ENCODE measurements at regions not wholly inside any gene's neighbourhood (a gene's known extent, or its start where the extent isn't known, plus 50 kb on each side); places are given as distances from the start of the nearest gene placed in this dataset.

DNA sequence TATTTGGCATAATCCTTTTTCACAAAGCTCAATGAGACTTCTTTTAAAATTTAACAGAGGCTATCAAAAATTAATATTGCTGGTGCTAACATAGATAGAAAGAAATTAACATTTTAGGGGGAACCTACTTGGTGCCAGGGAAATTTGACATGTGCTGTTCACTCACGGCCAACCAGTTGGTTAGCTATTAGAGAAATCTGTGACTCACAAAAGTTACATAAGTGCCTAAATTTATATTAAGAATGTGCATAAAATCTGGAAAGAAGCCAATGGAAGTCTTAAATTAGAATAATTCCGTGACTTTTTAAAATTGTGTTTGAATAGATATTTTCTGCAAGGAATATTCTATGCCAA is 184.3 kb upstream of the MAP2 start:
- Histone ChIP-seq H3K4me3 (ENCODE audit: low read depth in 1 of 3, low read length in 3 of 3) (no peak overlapping the region), H3K9me3 (ENCODE audit: control insufficient read depth in 4 of 4, low read length in 3 of 4) (peaks cover 0 to 7% (median 2%) of the 10 kb centered on the region in 4 donors), H3K27ac (ENCODE audit: low read depth in 1 of 2, low read length in 2 of 2) (no peak overlapping the region), H3K27me3 (ENCODE audit: control insufficient read depth in 4 of 4, insufficient read depth in 4 of 4, low read length in 3 of 4) (no peaks in the 10 kb centered on the region), H3K9ac (ENCODE audit: low read depth in 1 of 2, low read length in 2 of 2) (no peak overlapping the region), H3K4me1 (ENCODE audit: control insufficient read depth in 4 of 4, insufficient read depth in 4 of 4, low read length in 3 of 4) (no peaks in the 10 kb centered on the region), H3K36me3 (ENCODE audit: control insufficient read depth in 4 of 4, insufficient read depth in 3 of 4, low read depth in 1 of 4, low read length in 3 of 4) (no peaks in the 10 kb centered on the region)
- DNase-seq (ENCODE audit: low spot score), result no peak
- no peak for TF ChIP-seq JUND (IDR thresholded peaks at IDR 0.05)
- TF ChIP-seq EGR1 (IDR thresholded peaks at IDR 0.05; ENCODE audit: low read depth in 2 of 2), result no peak
- no peak for TF ChIP-seq HNF4A (conservative IDR thresholded peaks at IDR 0.05)
- TF ChIP-seq, protein P1, sequence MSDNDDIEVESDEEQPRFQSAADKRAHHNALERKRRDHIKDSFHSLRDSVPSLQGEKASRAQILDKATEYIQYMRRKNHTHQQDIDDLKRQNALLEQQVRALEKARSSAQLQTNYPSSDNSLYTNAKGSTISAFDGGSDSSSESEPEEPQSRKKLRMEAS (IDR thresholded peaks at IDR 0.05), result no peak
- no peak for TF ChIP-seq RXRA (IDR thresholded peaks at IDR 0.05)
- no peak for TF ChIP-seq RAD21 (IDR thresholded peaks at IDR 0.05)
- no peak for TF ChIP-seq FOXA2 (IDR thresholded peaks at IDR 0.05)
- TF ChIP-seq ATF3 (IDR thresholded peaks at IDR 0.05), result no peak
- no peak for TF ChIP-seq SP1 (IDR thresholded peaks at IDR 0.05)
- TF ChIP-seq CTCF (IDR thresholded peaks at IDR 0.05; ENCODE audit: low read depth, low read length, missing input control), result no peak
- TF ChIP-seq, protein P2, sequence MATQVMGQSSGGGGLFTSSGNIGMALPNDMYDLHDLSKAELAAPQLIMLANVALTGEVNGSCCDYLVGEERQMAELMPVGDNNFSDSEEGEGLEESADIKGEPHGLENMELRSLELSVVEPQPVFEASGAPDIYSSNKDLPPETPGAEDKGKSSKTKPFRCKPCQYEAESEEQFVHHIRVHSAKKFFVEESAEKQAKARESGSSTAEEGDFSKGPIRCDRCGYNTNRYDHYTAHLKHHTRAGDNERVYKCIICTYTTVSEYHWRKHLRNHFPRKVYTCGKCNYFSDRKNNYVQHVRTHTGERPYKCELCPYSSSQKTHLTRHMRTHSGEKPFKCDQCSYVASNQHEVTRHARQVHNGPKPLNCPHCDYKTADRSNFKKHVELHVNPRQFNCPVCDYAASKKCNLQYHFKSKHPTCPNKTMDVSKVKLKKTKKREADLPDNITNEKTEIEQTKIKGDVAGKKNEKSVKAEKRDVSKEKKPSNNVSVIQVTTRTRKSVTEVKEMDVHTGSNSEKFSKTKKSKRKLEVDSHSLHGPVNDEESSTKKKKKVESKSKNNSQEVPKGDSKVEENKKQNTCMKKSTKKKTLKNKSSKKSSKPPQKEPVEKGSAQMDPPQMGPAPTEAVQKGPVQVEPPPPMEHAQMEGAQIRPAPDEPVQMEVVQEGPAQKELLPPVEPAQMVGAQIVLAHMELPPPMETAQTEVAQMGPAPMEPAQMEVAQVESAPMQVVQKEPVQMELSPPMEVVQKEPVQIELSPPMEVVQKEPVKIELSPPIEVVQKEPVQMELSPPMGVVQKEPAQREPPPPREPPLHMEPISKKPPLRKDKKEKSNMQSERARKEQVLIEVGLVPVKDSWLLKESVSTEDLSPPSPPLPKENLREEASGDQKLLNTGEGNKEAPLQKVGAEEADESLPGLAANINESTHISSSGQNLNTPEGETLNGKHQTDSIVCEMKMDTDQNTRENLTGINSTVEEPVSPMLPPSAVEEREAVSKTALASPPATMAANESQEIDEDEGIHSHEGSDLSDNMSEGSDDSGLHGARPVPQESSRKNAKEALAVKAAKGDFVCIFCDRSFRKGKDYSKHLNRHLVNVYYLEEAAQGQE (IDR thresholded peaks at IDR 0.05), result no peak
- TF ChIP-seq TAF1 (conservative IDR thresholded peaks at IDR 0.05), result no peak
- TF ChIP-seq YY1 (IDR thresholded peaks at IDR 0.05), result no peak
- no peak for TF ChIP-seq GABPA (IDR thresholded peaks at IDR 0.05 in 1 of 2, conservative IDR thresholded peaks at IDR 0.05 in 1 of 2)
- TF ChIP-seq, protein P3, sequence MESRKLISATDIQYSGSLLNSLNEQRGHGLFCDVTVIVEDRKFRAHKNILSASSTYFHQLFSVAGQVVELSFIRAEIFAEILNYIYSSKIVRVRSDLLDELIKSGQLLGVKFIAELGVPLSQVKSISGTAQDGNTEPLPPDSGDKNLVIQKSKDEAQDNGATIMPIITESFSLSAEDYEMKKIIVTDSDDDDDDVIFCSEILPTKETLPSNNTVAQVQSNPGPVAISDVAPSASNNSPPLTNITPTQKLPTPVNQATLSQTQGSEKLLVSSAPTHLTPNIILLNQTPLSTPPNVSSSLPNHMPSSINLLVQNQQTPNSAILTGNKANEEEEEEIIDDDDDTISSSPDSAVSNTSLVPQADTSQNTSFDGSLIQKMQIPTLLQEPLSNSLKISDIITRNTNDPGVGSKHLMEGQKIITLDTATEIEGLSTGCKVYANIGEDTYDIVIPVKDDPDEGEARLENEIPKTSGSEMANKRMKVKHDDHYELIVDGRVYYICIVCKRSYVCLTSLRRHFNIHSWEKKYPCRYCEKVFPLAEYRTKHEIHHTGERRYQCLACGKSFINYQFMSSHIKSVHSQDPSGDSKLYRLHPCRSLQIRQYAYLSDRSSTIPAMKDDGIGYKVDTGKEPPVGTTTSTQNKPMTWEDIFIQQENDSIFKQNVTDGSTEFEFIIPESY (IDR thresholded peaks at IDR 0.05), result no peak
- no peak for TF ChIP-seq HNF4G (IDR thresholded peaks at IDR 0.05)
- no peak for TF ChIP-seq FOXA1 (IDR thresholded peaks at IDR 0.05)
- TF ChIP-seq NR2F2 (IDR thresholded peaks at IDR 0.05), result no peak
- WGBS, result 35% methylated on average over 2 of the region's 2 CpGs
